Globus pallidus (tissue), 1 donor: ENCODE measurements at regions not wholly inside any gene's neighbourhood (a gene's known extent, or its start where the extent isn't known, plus 50 kb on each side); places are given as distances from the start of the nearest gene placed in this dataset.
"Not testable (repeated sequence)": the region's sequence is repeated elsewhere in the genome, so short reads cannot be mapped to it uniquely, and the experiment has no call there.

Experiments used
- DNase-seq: peaks from one replicate; pipeline ENCODE4 v3.0.0-alpha.2; 2015; ENCODE audit warnings: low spot score

GRCh38 chr2:52387937-52388590 lies 1356.1 kb upstream of the NRXN1 start:
- no peak for DNase-seq

GRCh38 chr2:52386433-52387030 lies 1354.6 kb upstream of the NRXN1 start:
- no peak for DNase-seq

- DNase-seq: no peak
Measured at GRCh38 chr2:52383541-52383940, 1351.6 kb upstream of the NRXN1 start.

DNA sequence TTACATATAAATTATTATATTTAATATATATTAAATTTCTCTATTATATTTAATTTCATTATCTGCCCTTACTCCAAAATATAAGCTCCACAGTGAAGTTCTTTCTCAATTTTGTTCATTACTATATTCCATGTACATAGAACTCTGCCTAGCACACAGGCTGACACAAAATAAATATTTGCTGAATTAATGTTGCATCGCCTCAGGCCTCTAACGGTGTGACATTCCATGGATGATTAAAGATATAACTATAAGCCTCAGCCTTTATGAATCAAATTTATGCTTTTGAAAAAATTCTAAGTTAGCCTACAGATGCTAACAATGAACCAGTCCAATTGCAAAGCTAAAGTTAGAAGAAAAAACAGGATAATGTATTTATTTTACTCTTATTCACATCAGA lies 1337.2 kb upstream of the NRXN1 start:
- DNase-seq: no peak

DNA sequence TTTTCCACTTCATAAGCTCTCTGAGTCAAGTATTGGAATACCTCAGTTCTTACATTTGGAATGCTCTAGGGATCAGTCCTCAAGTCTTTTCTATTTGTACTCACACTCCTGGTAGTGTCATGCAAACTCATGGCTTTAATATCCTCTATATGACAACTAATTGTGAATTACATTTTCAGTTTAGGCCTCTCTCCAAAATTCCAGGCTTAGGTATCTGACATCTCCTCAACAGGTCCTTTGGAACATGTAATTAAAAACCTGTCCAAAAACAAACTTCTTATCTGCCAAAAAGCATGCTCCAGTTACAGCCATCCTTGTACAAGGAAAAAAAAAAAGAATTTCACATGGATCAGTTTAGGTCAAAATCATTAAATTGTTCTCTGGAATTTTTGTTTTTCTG lies 1336.2 kb upstream of the NRXN1 start:
- no peak for DNase-seq

DNA sequence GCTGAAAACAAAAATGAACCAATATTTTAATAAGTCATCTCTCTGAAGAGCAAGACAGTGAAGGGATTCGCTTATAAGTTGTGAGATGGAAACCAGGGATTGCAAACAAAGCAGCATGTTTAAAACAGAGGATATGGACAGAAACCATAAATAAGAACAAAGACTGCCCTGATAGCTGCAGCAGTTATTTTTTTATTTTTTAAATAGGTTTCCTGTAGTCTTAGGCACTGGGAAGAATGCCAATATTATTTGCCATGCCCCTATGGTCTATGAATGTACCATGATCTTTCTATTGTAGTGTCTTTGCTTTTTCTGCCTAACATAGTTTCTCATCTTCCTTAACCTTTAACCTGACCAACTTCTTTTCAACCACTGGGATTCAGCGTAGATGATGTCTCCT lies 1334.0 kb upstream of the NRXN1 start:
- DNase-seq: no peak

DNA sequence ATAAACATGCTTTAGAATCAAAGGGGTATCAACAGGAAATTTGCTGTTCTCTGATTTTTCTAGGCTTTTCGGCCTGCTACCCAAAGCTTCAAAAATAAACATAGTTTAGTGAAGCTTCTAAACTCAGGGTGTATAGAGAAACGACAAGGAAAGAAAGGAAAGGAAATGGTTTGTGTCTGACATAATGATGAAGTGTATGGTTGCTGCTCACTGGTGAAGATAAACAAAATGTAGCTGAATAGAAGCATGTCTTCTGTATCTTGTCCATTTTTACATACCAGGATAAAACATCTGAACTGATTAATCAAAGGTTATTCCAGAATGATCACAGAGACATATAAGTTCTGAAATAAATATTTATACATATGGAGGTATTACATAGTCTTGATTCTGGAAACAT lies 1324.6 kb upstream of the NRXN1 start:
- DNase-seq: no peak

DNA sequence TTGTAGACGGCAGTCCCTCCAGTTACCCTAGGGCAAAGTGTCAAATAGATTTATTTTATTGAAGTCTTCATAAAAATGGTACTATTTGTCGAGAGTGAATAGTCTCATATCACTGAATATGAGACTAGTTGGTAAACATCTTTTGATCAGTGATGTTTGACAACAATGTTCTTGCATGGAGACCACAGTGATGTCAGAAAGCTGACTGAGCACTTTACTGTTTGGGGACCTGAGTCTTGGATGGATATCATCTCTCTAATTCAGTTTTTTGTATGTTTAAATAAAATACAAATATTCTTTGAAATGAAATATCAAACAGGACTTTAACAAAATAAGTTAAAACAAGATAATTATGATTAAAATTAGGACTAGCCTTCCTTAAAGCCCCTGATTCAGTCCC lies 1315.4 kb upstream of the NRXN1 start:
- DNase-seq: no peak

GRCh38 chr2:52345676-52346075 lies 1313.7 kb upstream of the NRXN1 start:
- DNase-seq: no peak

DNA sequence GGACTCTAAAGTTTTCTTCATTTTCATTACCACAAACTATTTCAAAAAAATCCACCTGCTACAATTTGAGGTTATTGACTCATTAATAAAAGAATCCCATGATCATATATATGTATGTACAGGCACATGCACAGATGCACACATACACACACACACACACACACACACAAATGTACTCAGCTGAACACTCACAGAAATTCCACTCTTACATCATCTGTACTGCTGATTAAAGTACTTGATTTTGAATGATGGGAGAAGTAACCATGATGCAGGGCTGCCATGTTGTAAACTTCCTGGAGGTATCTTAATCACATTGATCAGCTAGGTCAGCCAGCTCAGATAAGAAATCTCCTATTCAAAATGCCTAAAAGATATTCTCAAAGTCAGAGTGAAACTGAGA lies 1313.2 kb upstream of the NRXN1 start:
- no peak for DNase-seq

- DNase-seq: no peak
Measured at GRCh38 chr2:52343706-52344266, 1311.9 kb upstream of the NRXN1 start.

DNA sequence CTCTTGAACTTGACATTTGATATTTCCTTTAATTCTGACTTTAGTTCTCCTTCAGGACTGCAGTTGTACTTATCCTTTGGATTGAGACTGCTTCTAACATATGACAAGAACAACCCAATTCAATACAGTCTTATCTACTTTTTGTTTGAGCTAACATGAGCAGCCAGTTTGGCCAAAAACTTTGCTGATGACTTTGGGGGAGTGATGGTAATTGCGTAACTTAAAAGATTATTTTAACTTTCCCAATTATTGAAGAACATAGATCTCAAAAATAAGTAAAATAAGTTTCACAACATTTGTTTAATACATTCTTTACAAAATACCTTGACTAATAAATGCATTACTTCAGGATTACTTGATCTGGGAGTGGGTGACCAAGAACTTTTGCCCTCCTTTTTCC lies 1311.1 kb upstream of the NRXN1 start:
- no peak for DNase-seq

DNA sequence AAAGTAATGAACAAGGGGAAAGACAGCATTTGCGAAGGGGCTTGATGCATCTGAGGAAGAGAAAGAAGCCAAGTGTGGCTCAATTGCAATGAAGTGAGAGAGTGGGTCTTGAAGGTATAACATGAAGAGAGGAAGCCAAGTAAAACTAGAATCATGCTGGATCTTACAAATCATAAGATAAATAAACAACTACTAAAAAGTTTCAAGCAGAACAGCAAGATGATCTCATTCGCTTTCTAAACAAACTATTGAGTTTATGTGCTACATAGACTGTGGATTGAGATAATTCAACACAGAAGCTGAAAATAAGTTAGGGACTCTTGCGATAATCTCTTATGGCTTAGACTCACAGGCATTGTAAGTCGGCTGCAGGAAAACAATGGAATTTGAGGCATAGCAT lies 1310.5 kb upstream of the NRXN1 start:
- DNase-seq: no peak

GRCh38 chr2:52341732-52342131 lies 1309.8 kb upstream of the NRXN1 start:
- no peak for DNase-seq

- no peak for DNase-seq
Measured at GRCh38 chr2:52340171-52340570, 1308.2 kb upstream of the NRXN1 start.

DNA sequence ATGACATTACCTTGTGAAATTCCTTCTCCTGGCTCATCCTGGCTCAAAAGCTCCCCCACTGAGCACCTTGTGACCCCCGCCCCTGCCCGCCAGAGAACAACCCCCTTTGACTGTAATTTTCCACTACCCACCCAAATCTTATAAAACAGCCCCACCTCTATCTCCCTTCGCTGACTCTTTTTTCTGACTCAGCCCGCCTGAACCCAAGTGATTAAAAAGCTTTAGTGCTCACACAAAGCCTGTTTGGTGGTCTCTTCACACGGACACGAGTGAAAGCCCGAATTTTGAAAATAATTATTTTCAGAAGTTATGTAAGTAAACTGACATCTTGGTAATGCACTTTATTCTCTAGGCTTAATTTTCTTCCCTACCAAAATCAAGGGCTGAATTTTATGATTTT lies 1305.9 kb upstream of the NRXN1 start:
- not testable (repeated sequence) for DNase-seq

- no peak for DNase-seq
Measured at GRCh38 chr2:52336951-52337350, 1305.0 kb upstream of the NRXN1 start.

GRCh38 chr2:52335727-52336126 lies 1303.8 kb upstream of the NRXN1 start:
- no peak for DNase-seq

- DNase-seq: no peak
Measured at GRCh38 chr2:52334185-52334584, 1302.3 kb upstream of the NRXN1 start.

DNA sequence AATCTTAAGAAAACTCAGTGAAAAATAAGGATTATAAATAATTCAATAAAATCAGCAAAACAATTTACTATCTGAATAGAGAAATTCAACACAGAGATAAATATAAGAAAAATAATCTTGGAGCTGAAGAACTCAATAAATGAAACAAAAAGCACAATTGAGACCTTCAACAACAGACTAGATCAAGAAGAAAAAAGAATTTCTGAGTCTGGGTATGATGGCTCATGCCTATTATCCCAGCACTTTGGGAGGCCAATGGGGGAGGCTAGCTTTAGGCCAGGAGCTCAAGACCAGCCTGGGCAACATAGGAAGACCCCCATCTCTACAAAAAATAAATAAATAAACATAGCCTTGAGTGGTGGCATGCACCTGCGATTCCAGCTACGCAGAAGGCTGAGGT lies 1295.7 kb upstream of the NRXN1 start:
- no peak for DNase-seq

DNA sequence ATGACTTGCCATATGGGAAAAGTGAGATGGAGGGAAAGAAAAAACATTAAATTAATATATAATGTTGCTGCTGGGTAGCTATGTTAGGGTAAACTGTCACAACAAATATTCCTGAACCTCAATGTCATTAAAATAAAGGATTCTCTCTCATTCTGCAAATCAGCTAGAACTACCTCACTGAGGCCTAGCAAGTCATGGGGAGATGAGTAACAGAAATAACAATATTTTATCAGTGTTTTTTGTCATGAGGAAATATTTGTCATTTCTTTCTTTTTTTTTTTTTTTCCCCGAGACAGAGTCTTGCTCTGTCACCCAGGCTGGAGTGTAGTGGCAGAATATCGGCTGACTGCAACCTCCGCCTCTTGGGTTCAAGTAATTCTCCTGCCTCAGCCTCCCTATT lies 1282.3 kb upstream of the NRXN1 start:
- DNase-seq: no peak

DNA sequence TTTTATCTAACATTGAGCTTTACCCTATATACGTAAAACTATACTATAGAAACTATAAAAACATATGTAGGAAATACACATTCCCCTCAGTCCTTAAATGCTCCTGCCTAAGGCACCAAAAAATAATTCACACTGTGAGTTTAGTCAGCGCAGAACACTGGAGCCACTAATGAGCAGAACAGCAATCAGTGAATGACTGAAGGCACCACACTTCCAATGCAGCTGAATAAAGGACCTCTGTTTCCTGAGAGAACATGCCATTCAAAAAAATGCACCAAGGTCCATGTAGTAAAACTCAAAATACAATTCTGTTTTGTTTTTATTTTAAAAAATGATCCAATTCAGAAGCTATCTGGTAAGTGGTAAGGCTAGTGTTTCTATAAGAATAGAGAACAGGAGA lies 1280.6 kb upstream of the NRXN1 start:
- no peak for DNase-seq

GRCh38 chr2:52311862-52312261 lies 1279.9 kb upstream of the NRXN1 start:
- DNase-seq: no peak

DNA sequence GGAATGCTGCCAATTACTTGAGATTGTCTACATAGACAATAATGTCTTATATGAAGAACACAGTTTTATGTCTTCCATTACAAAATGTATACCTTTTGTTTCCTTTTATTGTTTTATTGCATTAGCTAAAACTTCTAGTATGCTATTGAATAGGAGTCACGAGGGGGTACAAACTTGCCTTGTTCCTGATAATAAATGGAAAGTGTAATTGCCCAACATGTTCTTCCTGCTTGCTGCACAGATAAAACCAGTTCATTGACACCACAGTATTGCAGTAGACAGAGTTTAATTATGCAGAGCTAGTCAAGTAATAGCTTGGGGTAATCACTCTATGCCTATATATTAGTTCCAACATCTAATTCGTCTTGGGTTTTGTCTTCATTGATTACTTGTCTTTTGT lies 1276.2 kb upstream of the NRXN1 start:
- no peak for DNase-seq
